ENCODE measurements at regions not wholly inside any gene's neighbourhood (a gene's known extent, or its start where the extent isn't known, plus 50 kb on each side); places are given as distances from the start of the nearest gene placed in this dataset.

DNA sequence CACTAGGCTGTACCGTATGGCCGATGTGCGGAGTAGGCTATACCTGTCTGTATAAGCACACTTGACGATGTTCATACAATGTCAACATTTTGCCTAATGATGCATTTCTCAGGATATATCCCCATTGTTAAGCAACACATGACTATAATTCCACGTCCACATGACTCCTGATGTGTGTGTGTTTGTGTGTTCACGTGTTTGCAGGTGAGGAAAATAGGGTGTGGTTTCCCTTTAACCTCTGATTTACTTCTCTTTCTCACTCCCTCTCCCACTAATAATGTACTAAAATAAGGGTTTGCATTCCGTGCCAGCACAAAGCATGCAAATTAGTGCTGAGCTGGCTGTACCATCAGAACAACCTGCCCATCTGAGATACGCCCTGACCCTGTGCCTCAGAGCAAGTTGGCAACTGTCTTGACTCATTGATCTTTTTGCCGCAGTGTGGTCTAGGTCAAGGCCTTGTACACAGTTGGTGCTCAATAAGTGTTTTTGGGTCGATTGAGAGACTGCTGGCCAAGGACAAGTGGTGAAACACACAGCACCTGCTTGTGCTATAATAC is 64.6 kb upstream of the DOCK1 start:
- intact Hi-C loops (cut with DNase I; ENCODE audit: low total_unique reads) = no loop called here
- Histone ChIP-seq H3K27me3 (no peaks in the 10 kb centered on the region), H3K27ac (no peak overlapping the region), H3K4me1 (peaks cover 0 to 5% of the 10 kb centered on the region in 2 donors), H3K4me3 (no peak overlapping the region), H3K36me3 (no peaks in the 10 kb centered on the region), H3K9me3 (no peaks in the 10 kb centered on the region)
- TF ChIP-seq POLR2AphosphoS5 (IDR thresholded peaks at IDR 0.05) (no peak), CTCF (IDR thresholded peaks at IDR 0.05) (no peak), POLR2A (IDR thresholded peaks at IDR 0.05) (no peak)
- no peak for DNase-seq (ENCODE audit: low spot score in 2 of 2)

GRCh38 chr10:126841341-126841895 is 63.8 kb upstream of the DOCK1 start:
- Histone ChIP-seq H3K27me3 (no peaks in the 10 kb centered on the region), H3K4me3 (no peak overlapping the region), H3K36me3 (no peaks in the 10 kb centered on the region), H3K4me1 (peaks cover 0 to 5% of the 10 kb centered on the region in 2 donors), H3K27ac (no peak overlapping the region), H3K9me3 (no peaks in the 10 kb centered on the region)
- DNase-seq (ENCODE audit: low spot score in 2 of 2) = no peak
- intact Hi-C loops (cut with DNase I; ENCODE audit: low total_unique reads) = no loop called here
- TF ChIP-seq POLR2AphosphoS5 (IDR thresholded peaks at IDR 0.05) (no peak), CTCF (IDR thresholded peaks at IDR 0.05) (no peak), POLR2A (IDR thresholded peaks at IDR 0.05) (no peak)

- no peaks in the 10 kb centered on the region for H3K36me3 ChIP-seq
- H3K4me1 ChIP-seq = peaks cover 0 to 5% of the 10 kb centered on the region in 2 donors
- no peak overlapping the region for H3K4me3 ChIP-seq
- no peak for DNase-seq (ENCODE audit: low spot score in 2 of 2)
- H3K27ac ChIP-seq = no peak overlapping the region
- no peaks in the 10 kb centered on the region for H3K9me3 ChIP-seq
- H3K27me3 ChIP-seq = no peaks in the 10 kb centered on the region
- TF ChIP-seq POLR2A (IDR thresholded peaks at IDR 0.05) (no peak), POLR2AphosphoS5 (IDR thresholded peaks at IDR 0.05) (no peak), CTCF (IDR thresholded peaks at IDR 0.05) (no peak)
- intact Hi-C loops (cut with DNase I; ENCODE audit: low total_unique reads) = no loop called here
These were observed 62.9 kb upstream of the DOCK1 start for GRCh38 chr10:126842356-126842755.

DNA sequence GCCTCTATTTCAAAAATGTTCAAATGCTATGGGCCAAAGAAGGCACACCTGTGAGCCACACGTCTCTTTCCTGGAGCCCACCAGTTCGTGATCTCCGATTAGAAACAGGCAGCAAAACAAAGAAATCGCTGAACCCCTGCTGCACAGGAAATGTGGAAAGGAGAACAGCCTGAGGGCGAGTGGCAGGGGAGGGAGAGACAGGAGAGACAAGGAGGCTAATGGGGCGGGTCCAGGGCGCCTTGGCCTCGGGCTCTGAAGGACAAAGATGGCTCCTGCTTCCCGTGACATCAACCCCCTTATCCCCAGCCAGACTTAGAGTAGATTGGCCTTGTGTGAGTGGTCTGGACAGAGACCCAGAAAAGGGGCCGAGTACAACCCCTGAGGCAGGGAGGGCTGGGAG is 62.4 kb upstream of the DOCK1 start:
- no peak for DNase-seq (ENCODE audit: low spot score in 2 of 2)
- TF ChIP-seq POLR2A (IDR thresholded peaks at IDR 0.05) (no peak), CTCF (IDR thresholded peaks at IDR 0.05) (no peak), POLR2AphosphoS5 (IDR thresholded peaks at IDR 0.05) (no peak)
- no peak overlapping the region for H3K4me3 ChIP-seq
- no peaks in the 10 kb centered on the region for H3K27me3 ChIP-seq
- no peaks in the 10 kb centered on the region for H3K9me3 ChIP-seq
- H3K36me3 ChIP-seq = no peaks in the 10 kb centered on the region
- peaks cover 0 to 5% of the 10 kb centered on the region in 2 donors for H3K4me1 ChIP-seq
- H3K27ac ChIP-seq = no peak overlapping the region
- intact Hi-C loops (cut with DNase I; ENCODE audit: low total_unique reads) = no loop called here

- Histone ChIP-seq H3K4me3 (no peak overlapping the region), H3K27me3 (no peaks in the 10 kb centered on the region), H3K9me3 (no peaks in the 10 kb centered on the region), H3K27ac (no peak overlapping the region), H3K4me1 (no peaks in the 10 kb centered on the region), H3K36me3 (no peaks in the 10 kb centered on the region)
- intact Hi-C loops (cut with DNase I; ENCODE audit: low total_unique reads) = no loop called here
- no peak for DNase-seq (ENCODE audit: low spot score in 2 of 2)
- no peak for TF ChIP-seq POLR2A (IDR thresholded peaks at IDR 0.05)
- no peak for TF ChIP-seq POLR2AphosphoS5 (IDR thresholded peaks at IDR 0.05)
- TF ChIP-seq CTCF (IDR thresholded peaks at IDR 0.05) = no peak
These were observed 61.8 kb upstream of the DOCK1 start for GRCh38 chr10:126843299-126843934.
